HG03571 (cell line): ENCODE measurements at regions not wholly inside any gene's neighbourhood (a gene's known extent, or its start where the extent isn't known, plus 50 kb on each side); places are given as distances from the start of the nearest gene placed in this dataset.
"Not testable (repeated sequence)": the region's sequence is repeated elsewhere in the genome, so short reads cannot be mapped to it uniquely, and the experiment has no call there.

ENCODE experiments used
- ATAC-seq: cut with Tn5 transposase; IDR thresholded peaks from one replicate; pipeline ENCODE4 v1.9.1; 2021; ENCODE audit not compliant: unreplicated experiment

GRCh38 chr10:111261081-111261615 is 184.3 kb downstream of the ADRA2A start:
- no peak for ATAC-seq

DNA sequence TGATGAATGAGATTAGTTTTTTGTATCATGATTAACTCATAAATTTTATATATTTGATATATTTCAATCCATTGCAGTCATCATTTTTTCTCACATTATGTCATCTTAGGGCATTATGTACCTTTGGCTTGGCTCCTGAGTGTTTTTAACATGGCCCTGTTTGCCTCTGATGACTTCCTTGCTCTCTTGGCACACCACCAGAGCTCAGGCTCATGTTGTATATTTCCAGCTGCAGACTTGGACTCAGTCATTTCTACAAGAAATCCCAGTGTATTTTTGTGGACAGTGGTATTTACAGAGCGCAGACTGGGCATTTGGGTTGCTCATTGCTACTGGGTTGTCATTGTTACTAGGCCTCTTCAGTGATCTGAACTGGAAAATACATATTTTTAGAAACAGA is 188.5 kb downstream of the ADRA2A start:
- ATAC-seq = no peak

DNA sequence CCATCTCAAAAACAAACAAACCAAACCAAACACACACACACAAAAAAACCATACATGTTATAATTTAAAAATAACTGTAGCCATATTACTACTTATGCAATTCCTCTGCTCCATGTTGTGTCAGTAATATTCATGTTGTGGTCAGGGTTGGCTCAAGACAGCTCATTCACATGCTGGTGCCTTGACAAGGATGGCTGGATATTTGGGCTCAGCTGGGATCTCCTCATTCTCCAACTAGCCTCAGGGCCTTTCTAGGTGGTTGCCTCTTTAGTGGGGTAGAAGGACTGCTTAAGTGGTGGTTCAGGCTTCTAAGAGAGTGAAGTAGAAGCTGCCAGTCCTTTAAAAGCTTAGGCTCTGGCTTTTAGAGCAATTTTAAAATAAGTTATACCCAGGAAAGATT is 189.3 kb downstream of the ADRA2A start:
- no peak for ATAC-seq

- no peak for ATAC-seq
These were observed 190.8 kb downstream of the ADRA2A start for GRCh38 chr10:111267673-111268072.

- no peak for ATAC-seq
These were observed 196.4 kb downstream of the ADRA2A start for GRCh38 chr10:111273235-111273634.

- no peak for ATAC-seq
These were observed 196.8 kb downstream of the ADRA2A start for GRCh38 chr10:111273635-111274034.

DNA sequence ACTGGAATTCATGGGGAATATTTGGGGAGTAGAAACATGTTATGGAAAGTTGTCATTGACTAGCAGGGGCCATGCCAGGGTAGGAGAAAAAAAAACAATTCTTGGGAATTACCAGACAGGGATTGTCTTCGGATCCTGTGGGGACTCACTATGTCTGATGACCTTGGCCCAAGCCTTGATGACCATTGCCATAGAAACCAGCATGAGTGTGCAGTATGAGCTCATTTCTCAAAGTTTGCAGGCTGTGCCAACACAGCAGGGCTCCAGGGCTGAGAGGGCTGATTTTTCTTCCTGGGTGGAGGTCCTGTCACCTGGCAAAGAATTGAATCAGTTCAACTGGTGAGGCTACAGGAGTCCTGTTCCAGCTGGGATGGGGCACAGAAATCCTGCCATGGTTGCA is 198.3 kb downstream of the ADRA2A start:
- no peak for ATAC-seq

DNA sequence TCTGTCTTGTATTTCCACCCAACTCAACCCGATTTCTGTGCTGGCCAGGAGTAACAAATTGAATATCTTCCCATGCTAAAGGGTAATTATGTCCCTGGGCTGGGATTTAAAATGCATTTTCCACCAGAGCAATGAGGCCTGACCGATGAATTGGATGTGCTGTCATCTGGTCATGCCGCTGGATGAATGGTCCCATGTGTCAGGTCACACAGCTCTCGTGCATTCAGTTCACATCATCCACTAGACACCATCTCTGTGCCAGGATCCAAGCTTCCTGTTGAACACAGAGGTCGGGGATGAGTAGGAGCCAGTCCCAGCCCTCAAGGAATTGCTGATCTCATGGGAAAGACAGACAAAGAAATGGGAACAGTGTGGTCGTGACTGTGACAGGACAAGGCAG is 200.8 kb downstream of the ADRA2A start:
- no peak for ATAC-seq

DNA sequence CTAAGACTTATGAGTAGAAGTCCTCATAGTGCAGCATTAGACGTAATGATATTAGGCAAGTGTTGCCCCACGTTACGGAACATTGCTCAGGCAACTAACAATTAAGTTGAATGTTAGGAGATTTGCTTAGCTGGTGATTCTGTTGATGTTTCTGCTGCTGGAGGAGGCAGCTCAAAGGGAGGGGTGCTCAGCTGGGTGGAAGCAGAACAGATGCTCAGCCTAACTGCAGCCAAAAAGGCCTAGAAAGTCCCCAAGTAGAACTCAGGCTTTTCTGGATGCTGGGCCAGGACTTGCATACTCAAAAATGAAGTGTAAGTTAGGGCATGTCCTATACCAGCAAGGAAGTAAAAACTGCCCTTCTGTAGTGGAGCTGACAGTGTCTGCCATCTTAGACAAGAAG is 201.4 kb downstream of the ADRA2A start:
- ATAC-seq = no peak

- ATAC-seq = no peak
These were observed 204.7 kb downstream of the ADRA2A start for GRCh38 chr10:111281516-111281915.

- ATAC-seq = no peak
These were observed 212.6 kb downstream of the ADRA2A start for GRCh38 chr10:111289461-111289860.

- ATAC-seq = no peak
These were observed 213.8 kb downstream of the ADRA2A start for GRCh38 chr10:111290649-111291048.

DNA sequence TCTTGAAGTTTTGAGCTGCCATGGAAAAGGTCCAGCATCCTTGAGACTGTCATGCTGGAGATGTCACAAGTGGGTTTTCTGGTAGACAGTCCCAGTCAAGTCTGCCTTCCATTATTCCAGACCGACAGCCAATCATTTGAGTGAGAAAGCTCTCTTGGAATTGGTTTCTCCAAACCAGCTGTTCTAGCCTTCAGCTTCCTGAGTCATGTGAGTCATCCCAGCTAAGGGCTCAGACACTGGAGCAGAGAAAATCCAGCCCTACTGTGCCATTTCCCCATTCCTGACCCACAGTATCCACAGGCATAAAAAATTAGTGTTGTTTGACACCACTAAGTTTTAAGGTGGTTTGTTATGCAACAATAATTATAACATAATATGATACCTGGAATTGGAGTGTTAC is 219.0 kb downstream of the ADRA2A start:
- no peak for ATAC-seq

DNA sequence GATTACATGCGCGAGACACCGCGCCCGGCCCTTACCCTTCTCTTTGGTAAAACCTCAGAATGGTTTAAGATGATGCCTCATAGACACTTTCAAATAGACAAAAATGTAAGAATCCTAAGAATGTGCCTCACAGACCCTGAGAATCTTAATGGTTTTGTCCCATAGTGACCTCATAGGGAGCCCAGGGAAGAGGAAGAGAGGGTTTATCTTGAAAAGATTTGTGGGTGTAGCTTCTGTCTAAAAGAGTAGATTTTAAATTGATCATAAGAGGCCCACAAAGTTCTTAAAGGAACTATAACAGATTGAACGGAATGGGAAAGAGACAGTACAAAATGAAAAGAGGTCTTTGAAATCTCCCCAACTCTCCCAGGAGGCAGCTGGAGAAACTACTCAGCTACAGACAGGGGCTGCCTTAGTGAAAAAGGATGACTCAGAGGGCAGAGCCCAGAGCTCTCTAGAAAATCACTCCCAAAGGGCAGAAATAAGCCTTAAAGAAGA is 220.6 kb downstream of the ADRA2A start:
- ATAC-seq = no peak

DNA sequence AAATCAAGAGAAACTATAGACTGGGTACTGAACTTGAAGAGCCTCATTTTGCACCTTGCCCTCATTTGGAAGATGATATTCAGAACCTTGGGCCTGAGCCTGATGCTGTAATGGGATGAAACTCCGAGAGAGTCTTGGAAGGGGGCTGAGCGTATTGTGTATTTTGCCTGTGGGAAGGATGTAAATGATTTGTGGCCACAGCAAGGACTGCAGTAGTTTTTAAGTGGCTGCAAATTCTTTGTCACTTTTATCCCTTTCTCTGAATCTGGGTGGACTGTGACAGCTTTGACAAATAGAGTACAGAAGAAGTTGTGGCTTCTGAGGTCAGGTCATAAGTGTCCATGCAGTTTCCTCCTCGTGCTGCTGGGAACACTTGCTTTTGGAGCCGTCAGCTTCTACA is 221.2 kb downstream of the ADRA2A start:
- no peak for ATAC-seq

- no peak for ATAC-seq
These were observed 222.2 kb downstream of the ADRA2A start for GRCh38 chr10:111299037-111299436.

DNA sequence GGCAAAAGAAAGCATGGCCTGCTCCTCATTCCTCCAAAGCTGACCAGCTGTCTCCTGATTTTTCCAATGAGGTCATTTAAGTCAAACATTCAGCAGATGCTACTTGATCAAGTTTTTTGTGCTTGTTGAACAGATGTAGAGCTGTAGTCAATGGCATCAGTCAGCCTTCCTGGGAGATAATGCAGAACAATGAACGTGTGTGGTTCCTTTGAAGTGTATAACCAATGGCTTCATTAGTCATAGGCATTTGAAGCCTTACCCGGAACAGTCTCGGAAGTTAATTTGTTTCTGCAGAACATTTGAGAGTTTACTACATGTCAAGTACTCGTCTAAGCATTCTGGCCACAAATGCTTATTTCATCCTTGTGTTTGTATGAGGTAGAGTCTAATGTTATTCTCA is 227.1 kb downstream of the ADRA2A start:
- ATAC-seq = no peak

DNA sequence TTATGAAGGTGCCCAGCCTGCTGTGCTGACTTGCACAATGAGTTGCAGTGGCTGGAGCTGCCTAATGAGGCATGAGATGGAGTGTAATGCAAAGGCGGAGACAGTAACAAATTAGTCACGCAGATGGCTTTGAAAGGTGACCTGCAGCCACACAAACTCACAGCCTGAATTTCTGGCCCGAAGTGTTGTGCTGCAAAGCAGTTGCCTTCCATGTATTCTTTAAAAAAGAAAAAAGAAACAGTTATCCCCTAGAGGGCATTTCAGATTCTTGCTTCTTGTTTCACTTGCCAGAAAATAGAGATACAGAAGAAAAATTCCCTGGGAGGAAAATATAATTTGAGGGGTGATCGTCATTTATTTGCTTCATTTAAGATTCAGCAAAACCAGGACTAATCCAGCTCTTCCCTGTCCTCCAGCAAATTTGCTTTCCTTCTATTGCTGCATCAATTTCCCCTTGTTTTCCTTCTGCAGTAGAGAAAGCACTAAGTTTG is 239.9 kb downstream of the ADRA2A start:
- no peak for ATAC-seq

GRCh38 chr10:111319866-111320265 is 243.0 kb downstream of the ADRA2A start:
- ATAC-seq = no peak

- no peak for ATAC-seq
These were observed 246.6 kb downstream of the ADRA2A start for GRCh38 chr10:111323389-111323966.

GRCh38 chr10:111332174-111332573 is 255.3 kb downstream of the ADRA2A start:
- ATAC-seq = not testable (repeated sequence)

DNA sequence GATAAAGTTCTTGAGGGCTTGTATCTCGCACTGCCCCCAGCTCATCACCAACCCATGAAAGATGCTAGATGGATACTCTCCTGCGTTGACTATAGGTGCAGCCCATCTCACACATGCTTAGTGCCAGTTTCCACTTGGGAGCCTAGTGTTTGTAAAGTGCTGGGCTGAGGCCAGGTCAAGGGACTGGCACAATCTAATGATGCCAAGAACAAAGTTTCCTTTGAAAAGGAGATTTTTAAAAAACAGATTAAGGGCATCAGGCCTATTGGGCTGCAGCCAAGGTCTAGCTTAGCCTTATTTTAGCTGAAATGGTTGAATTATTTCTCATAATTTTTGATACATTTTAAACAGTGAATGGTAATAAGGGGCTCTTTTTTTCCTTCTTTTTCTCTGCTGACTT is 259.0 kb downstream of the ADRA2A start:
- ATAC-seq = no peak

- no peak for ATAC-seq
These were observed 261.2 kb downstream of the ADRA2A start for GRCh38 chr10:111338035-111338434.
